HS-27A (cell line): ENCODE measurements at regions not wholly inside any gene's neighbourhood (a gene's known extent, or its start where the extent isn't known, plus 50 kb on each side); places are given as distances from the start of the nearest gene placed in this dataset.
A peak's percentile ranks its signal among the peaks of the same experiment; 100 is the strongest.

ENCODE experiments used
- DNase-seq: peaks from one replicate; pipeline ENCODE4 v3.0.0-alpha.2; 2012; ENCODE audit warnings: low read depth, missing footprints

- no peak for DNase-seq
These were observed 304.4 kb downstream of the KCNS3 start for GRCh38 chr2:18182861-18183260.

GRCh38 chr2:18180912-18181311 lies 302.4 kb downstream of the KCNS3 start:
- DNase-seq = no peak

- no peak for DNase-seq
These were observed 301.7 kb downstream of the KCNS3 start for GRCh38 chr2:18180031-18180610.

GRCh38 chr2:18178736-18179349 lies 300.4 kb downstream of the KCNS3 start:
- DNase-seq = peak; percentile 48

GRCh38 chr2:18176679-18177215 lies 298.3 kb downstream of the KCNS3 start:
- no peak for DNase-seq

- DNase-seq = no peak
These were observed 294.1 kb downstream of the KCNS3 start for GRCh38 chr2:18172607-18173006.

GRCh38 chr2:18171191-18172139 lies 293.0 kb downstream of the KCNS3 start:
- DNase-seq = no peak

GRCh38 chr2:18170642-18171041 lies 292.2 kb downstream of the KCNS3 start:
- DNase-seq = no peak

- no peak for DNase-seq
These were observed 291.4 kb downstream of the KCNS3 start for GRCh38 chr2:18169893-18170175.

- DNase-seq = no peak
These were observed 290.8 kb downstream of the KCNS3 start for GRCh38 chr2:18169121-18169892.

GRCh38 chr2:18167871-18168270 lies 289.4 kb downstream of the KCNS3 start:
- peak; percentile 17 for DNase-seq

GRCh38 chr2:18161681-18162080 lies 283.2 kb downstream of the KCNS3 start:
- no peak for DNase-seq

GRCh38 chr2:18159896-18160295 lies 281.4 kb downstream of the KCNS3 start:
- no peak for DNase-seq

GRCh38 chr2:18156421-18156820 lies 278.0 kb downstream of the KCNS3 start:
- no peak for DNase-seq

GRCh38 chr2:18156002-18156401 lies 277.5 kb downstream of the KCNS3 start:
- no peak for DNase-seq

GRCh38 chr2:18154812-18155211 lies 276.3 kb downstream of the KCNS3 start:
- no peak for DNase-seq

- no peak for DNase-seq
These were observed 275.8 kb downstream of the KCNS3 start for GRCh38 chr2:18154259-18154658.

- DNase-seq = no peak
These were observed 275.3 kb downstream of the KCNS3 start for GRCh38 chr2:18153741-18154140.

GRCh38 chr2:18151237-18151636 lies 272.8 kb downstream of the KCNS3 start:
- no peak for DNase-seq

GRCh38 chr2:18149660-18150246 lies 271.3 kb downstream of the KCNS3 start:
- DNase-seq = peak; percentile 19

- no peak for DNase-seq
These were observed 258.5 kb downstream of the KCNS3 start for GRCh38 chr2:18136881-18137475.
